ENCODE measurements at regions not wholly inside any gene's neighbourhood (a gene's known extent, or its start where the extent isn't known, plus 50 kb on each side); places are given as distances from the start of the nearest gene placed in this dataset.
"Not testable (repeated sequence)": the region's sequence is repeated elsewhere in the genome, so short reads cannot be mapped to it uniquely, and the experiment has no call there.

GRCh38 chr1:55301912-55302311, 86.7 kb upstream of the USP24 start:
- TF ChIP-seq CTCF (IDR thresholded peaks at IDR 0.05; ENCODE audit: poor library complexity, severe bottlenecking), result no peak
- DNase-seq (ENCODE audit: low spot score) (no peak), ATAC-seq (ENCODE audit: low read depth) (no peak)
- Histone ChIP-seq H3K4me1 (ENCODE audit: insufficient read depth, poor library complexity, severe bottlenecking) (no peaks in the 10 kb centered on the region), H3K27ac (ENCODE audit: poor library complexity, severe bottlenecking) (no peak overlapping the region), H3K9me3 (ENCODE audit: severe bottlenecking) (no peaks in the 10 kb centered on the region), H3K36me3 (ENCODE audit: low read depth) (no peaks in the 10 kb centered on the region), H3K4me3 (ENCODE audit: severe bottlenecking) (no peak overlapping the region), H3K27me3 (ENCODE audit: insufficient read depth, poor library complexity, severe bottlenecking) (no peaks in the 10 kb centered on the region)

- no peak for ATAC-seq (ENCODE audit: low read depth)
- DNase-seq (ENCODE audit: low spot score), result no peak
- no peaks in the 10 kb centered on the region for H3K27me3 ChIP-seq (ENCODE audit: insufficient read depth, poor library complexity, severe bottlenecking)
- no peak overlapping the region for H3K27ac ChIP-seq (ENCODE audit: poor library complexity, severe bottlenecking)
- no peak for TF ChIP-seq CTCF (IDR thresholded peaks at IDR 0.05; ENCODE audit: poor library complexity, severe bottlenecking)
- H3K4me1 ChIP-seq (ENCODE audit: insufficient read depth, poor library complexity, severe bottlenecking), result no peaks in the 10 kb centered on the region
- H3K4me3 ChIP-seq (ENCODE audit: severe bottlenecking), result no peak overlapping the region
- no peaks in the 10 kb centered on the region for H3K36me3 ChIP-seq (ENCODE audit: low read depth)
- H3K9me3 ChIP-seq (ENCODE audit: severe bottlenecking), result no peaks in the 10 kb centered on the region
Observed at GRCh38 chr1:55300975-55301374, 85.8 kb upstream of the USP24 start.

GRCh38 chr1:55298167-55298894, 83.2 kb upstream of the USP24 start:
- Histone ChIP-seq H3K4me3 (ENCODE audit: severe bottlenecking) (no peak overlapping the region), H3K4me1 (ENCODE audit: insufficient read depth, poor library complexity, severe bottlenecking) (no peaks in the 10 kb centered on the region), H3K27ac (ENCODE audit: poor library complexity, severe bottlenecking) (no peak overlapping the region), H3K27me3 (ENCODE audit: insufficient read depth, poor library complexity, severe bottlenecking) (no peaks in the 10 kb centered on the region), H3K36me3 (ENCODE audit: low read depth) (no peaks in the 10 kb centered on the region), H3K9me3 (ENCODE audit: severe bottlenecking) (no peaks in the 10 kb centered on the region)
- ATAC-seq (ENCODE audit: low read depth) (no peak), DNase-seq (ENCODE audit: low spot score) (no peak)
- TF ChIP-seq CTCF (IDR thresholded peaks at IDR 0.05; ENCODE audit: poor library complexity, severe bottlenecking), result no peak

GRCh38 chr1:55296247-55296646, 81.1 kb upstream of the USP24 start:
- H3K9me3 ChIP-seq (ENCODE audit: severe bottlenecking); H3K36me3 ChIP-seq (ENCODE audit: low read depth); H3K27me3 ChIP-seq (ENCODE audit: insufficient read depth, poor library complexity, severe bottlenecking); DNase-seq (ENCODE audit: low spot score); ATAC-seq (ENCODE audit: low read depth); H3K27ac ChIP-seq (ENCODE audit: poor library complexity, severe bottlenecking); H3K4me3 ChIP-seq (ENCODE audit: severe bottlenecking); H3K4me1 ChIP-seq (ENCODE audit: insufficient read depth, poor library complexity, severe bottlenecking): not testable (repeated sequence)

DNA sequence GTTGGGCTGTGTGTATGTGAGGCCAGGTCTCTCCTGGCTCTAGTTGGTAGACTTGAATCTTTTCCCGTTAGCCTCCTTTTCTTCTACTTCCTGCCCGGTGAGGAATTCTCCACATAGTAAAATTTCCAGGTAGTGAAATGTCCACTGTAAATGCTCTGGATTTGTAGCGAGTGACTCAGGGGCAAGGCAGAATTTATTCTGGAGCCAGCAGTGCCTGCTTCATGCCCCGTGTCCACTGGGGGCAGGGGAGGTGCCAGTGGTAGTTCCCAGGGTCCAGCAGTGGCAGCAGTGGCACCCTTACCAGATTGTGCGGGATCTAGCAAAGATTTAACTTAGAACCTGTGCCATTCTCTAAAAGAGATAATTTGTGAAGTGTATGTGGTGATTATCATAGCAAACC, 74.5 kb upstream of the USP24 start:
- Histone ChIP-seq H3K4me3 (ENCODE audit: severe bottlenecking) (no peak overlapping the region), H3K27me3 (ENCODE audit: insufficient read depth, poor library complexity, severe bottlenecking) (no peaks in the 10 kb centered on the region), H3K4me1 (ENCODE audit: insufficient read depth, poor library complexity, severe bottlenecking) (peaks cover 3% of the 10 kb centered on the region), H3K9me3 (ENCODE audit: severe bottlenecking) (no peaks in the 10 kb centered on the region), H3K27ac (ENCODE audit: poor library complexity, severe bottlenecking) (no peak overlapping the region), H3K36me3 (ENCODE audit: low read depth) (no peaks in the 10 kb centered on the region)
- ATAC-seq (ENCODE audit: low read depth) (peak; percentile 21; the same call in 1 of the 3 replicates), DNase-seq (ENCODE audit: low spot score) (no peak)
- TF ChIP-seq CTCF (IDR thresholded peaks at IDR 0.05; ENCODE audit: poor library complexity, severe bottlenecking), result no peak

Measured in RWPE2 (cell line).